Right lobe of liver (tissue), 4 donors: ENCODE measurements at regions not wholly inside any gene's neighbourhood (a gene's known extent, or its start where the extent isn't known, plus 50 kb on each side); places are given as distances from the start of the nearest gene placed in this dataset.

Source experiments
- POLR2A ChIP-seq: fragments of 450-650 bp; IDR thresholded peaks from one replicate; pipeline ENCODE4 v1.6.1; 2017; ENCODE audit warnings: antibody characterized with exemption, mild to moderate bottlenecking
- TF ChIP-seq, protein P1 (sequence below), 4 donors: fragments of 200-600 bp in 3 of 4; fragments of 450-650 bp in 1 of 4; IDR thresholded peaks; one replicate each; pipeline versions ENCODE4 v1.5.1 to v1.8.0; 2016 to 2022; ENCODE audit warnings: antibody characterized with exemption in 4 of 4, mild to moderate bottlenecking in 2 of 4
- donor health status: DM: no; HTN: no; CAD: no.
- donor health status: DM: no; HTN: no; CAD: no.
- donor health status: DM: no; HTN: yes; CAD: no.

GRCh38 chr14:31965735-31966598, 111.1 kb upstream of the ARHGAP5 start:
- TF ChIP-seq, protein P1, sequence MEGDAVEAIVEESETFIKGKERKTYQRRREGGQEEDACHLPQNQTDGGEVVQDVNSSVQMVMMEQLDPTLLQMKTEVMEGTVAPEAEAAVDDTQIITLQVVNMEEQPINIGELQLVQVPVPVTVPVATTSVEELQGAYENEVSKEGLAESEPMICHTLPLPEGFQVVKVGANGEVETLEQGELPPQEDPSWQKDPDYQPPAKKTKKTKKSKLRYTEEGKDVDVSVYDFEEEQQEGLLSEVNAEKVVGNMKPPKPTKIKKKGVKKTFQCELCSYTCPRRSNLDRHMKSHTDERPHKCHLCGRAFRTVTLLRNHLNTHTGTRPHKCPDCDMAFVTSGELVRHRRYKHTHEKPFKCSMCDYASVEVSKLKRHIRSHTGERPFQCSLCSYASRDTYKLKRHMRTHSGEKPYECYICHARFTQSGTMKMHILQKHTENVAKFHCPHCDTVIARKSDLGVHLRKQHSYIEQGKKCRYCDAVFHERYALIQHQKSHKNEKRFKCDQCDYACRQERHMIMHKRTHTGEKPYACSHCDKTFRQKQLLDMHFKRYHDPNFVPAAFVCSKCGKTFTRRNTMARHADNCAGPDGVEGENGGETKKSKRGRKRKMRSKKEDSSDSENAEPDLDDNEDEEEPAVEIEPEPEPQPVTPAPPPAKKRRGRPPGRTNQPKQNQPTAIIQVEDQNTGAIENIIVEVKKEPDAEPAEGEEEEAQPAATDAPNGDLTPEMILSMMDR (IDR thresholded peaks at IDR 0.05) = no peak
- no peak for TF ChIP-seq POLR2A
